COLO668 (cell line): ENCODE measurements at regions not wholly inside any gene's neighbourhood (a gene's known extent, or its start where the extent isn't known, plus 50 kb on each side); places are given as distances from the start of the nearest gene placed in this dataset.

ENCODE experiments used
- DNase-seq: peaks from one replicate; lab custom pipeline; 2025; ENCODE audit not compliant: unreplicated experiment; lab: John Stamatoyannopoulos, UW

- DNase-seq: no peak
These were observed 216.0 kb upstream of the ZNF32 start for GRCh38 chr10:43864656-43865055.

DNA sequence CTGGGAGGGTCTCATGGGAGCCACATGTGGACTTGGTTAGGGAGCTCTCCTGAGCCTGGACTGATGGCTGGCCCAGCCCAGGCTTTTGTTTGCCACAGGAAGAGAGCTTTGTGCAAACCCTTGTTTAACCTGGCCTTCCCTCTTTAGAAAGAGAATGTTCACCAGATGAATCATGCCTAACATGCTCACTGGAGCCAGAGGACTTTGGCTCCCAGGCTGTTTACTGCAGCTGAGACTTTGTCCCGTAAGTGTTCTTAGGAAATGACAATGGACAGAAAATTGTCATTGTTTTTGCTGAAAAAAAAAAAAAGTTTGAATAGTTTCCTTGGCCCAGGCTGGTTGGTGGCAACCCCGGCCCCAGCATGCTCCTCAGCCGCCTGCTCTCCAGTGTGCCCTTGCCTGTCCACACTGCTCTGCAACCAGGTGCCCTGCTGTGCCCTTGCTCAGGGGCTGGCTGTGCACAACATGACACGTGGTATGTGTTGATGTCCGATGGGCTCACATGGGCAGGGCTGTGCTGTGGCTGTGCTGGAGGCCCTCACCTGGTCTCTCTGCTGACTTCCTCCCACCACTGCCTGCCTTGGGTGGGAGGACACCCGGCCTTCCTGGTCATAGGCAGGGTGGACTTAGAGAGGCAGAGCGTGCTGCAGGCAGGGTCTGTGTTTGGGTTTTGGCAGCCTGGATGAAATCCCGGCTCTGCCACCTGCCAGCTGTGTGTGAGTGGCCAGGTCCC lies 215.3 kb upstream of the ZNF32 start:
- no peak for DNase-seq

DNA sequence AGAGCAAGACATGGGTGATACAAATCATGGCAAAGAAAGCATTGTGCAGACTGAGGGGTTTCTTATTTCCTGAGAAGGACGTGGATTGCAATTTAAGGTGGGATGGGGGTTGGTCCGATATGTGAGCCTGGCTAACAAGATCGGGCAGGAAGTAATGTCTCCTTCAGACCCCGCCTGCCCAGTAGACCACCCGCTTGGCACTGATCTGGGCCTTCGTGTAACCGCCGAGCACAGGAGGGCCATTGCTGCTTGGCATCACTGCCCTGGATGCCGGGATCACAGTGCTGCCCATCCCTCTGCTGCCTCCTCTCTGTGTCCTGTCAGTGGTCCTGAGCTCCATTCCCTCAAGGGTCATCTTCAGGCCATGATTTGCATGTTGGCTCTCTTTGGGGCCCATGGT lies 214.6 kb upstream of the ZNF32 start:
- DNase-seq: no peak

DNA sequence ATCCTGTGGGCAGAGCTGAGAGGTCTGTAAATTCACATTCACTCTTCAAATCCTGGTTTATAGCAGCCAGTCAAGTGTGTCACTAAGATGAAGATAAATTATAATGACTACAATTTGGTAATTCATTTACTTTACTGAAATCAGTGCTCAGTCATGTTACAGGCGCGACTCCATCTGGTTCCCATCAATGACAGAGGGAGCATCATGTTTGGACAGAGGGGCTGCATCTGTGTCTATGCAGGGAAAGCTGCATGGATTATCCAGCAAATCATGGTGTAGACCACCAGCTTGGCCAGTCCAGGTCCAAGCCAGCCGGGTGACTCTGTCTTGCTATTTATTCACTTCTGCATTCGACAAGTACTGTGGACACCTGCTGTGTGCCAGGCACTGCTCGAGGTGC lies 214.1 kb upstream of the ZNF32 start:
- DNase-seq: no peak

DNA sequence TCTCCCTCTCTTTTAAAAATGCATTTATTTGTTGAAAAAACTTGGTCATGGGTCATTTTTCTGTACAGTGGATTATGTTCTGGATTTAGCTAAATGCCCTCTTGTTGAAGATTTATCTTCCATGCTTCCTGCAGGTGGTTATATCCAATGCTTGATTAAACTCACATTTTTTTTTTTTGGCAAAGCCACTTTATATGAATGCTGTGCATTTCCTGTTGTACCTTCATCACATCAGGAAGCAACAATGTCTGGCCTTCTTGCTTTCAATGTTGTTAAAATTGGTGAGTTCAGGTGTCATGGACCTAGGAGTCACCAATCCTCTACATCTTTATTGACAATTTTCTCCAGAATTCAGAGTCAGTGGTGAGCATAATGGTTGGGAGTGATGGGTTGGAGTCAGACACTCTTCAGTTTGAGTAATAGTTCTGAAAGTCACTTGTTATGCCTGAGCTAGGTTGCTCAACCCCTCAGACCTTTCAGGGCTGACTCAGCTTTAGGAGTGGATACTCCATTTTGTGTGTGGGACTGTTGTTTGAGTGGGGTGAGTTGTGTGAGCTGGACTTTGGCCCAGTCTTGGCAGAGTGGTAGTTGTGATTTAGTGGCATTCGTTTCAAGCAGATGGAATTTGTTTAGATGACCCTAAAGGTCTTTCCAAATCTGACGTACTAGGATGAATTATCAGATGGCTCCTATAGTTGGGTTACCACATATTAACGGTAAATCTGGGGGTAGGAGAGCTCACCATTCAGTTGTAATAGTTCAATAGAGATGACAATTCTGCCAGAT lies 213.5 kb upstream of the ZNF32 start:
- no peak for DNase-seq

DNA sequence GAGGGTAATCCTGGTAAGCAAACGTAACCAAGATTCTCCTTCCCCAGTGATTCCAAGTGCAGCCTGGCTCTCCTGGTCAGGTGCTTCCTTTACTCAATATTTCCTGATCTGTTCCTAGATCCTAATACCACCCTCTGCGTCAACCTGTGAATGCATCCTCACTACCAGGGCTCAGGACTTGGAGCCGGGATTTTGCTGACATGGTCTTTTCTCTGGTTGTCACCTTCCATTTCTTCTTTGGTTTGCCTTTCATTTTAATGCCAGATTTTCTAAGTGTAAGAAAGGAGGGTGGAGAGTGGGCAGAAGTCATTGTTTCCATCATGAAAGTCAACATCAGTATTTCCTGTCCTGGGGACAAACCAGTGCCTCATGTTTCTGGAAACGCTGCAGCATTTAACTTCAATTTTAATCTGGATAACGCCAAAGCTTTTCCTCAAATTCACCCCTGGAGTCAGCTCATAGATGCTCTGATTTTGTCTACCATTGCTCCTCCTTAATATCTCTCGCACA lies 210.4 kb upstream of the ZNF32 start:
- no peak for DNase-seq

DNA sequence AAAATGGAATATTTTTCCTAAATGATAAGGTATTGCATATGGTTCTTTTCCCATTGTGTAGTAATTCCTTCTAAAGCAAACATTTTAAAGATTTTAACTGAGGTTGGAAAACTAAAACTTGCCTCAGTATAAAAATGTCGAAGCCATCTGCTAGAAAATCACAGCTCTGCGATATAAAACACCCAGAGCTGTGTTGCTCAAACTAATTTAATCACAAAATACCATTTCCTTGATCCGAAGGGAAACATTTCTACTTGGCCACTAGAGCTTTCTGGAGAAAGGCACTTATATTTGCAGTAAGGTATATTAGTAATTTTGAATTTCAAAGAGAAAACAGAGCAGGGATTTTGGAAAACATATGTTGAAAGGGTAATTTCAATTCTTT lies 209.2 kb upstream of the ZNF32 start:
- no peak for DNase-seq

- DNase-seq: no peak
These were observed 208.7 kb upstream of the ZNF32 start for GRCh38 chr10:43857206-43857930.

- no peak for DNase-seq
These were observed 207.6 kb upstream of the ZNF32 start for GRCh38 chr10:43856299-43856698.

DNA sequence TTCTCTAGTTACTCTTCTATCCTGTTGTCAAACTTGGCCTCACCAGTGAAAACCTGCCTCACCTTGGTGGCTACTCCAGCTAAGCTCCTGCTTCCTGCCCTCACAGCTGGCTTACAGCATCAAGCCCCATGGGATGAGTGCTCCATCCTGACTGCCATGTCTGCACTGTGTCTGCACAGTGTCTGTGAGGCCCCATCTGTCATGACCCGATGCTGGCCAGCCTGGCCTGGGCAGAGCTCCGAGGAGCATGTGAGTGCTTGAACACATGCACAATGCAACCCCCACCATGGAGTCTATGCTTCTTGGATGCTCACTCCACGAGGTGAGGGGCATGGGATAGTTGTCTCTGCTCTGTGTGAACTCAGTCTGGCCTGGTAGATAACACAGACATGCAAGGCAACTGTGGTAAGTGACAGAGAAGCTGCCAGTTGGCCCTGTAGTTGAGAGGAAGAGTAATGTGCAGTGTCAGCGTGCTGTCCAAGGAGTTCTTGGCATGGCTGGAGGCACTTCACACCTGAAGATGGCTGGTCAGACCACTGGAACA lies 207.1 kb upstream of the ZNF32 start:
- DNase-seq: no peak

- DNase-seq: no peak
These were observed 205.3 kb upstream of the ZNF32 start for GRCh38 chr10:43854007-43854406.

DNA sequence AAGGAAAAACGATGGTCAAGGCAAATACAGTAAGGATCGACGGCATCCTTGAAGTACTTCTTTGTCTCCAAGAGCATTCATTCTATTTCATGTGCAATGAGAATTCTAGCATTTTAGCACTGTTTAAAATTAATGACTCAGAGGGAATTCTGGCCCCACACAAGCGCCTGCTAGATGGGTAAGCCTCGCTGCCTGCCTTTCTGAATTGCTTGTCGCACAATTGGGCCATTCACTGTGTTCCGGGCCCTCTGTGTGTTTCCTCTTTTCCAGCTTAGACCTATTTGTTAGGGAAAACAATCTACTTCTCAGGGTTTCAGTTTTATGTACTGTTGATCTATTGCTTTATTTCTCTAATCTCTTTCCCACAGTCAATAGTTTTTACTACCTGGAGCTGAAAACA lies 204.7 kb upstream of the ZNF32 start:
- DNase-seq: no peak

DNA sequence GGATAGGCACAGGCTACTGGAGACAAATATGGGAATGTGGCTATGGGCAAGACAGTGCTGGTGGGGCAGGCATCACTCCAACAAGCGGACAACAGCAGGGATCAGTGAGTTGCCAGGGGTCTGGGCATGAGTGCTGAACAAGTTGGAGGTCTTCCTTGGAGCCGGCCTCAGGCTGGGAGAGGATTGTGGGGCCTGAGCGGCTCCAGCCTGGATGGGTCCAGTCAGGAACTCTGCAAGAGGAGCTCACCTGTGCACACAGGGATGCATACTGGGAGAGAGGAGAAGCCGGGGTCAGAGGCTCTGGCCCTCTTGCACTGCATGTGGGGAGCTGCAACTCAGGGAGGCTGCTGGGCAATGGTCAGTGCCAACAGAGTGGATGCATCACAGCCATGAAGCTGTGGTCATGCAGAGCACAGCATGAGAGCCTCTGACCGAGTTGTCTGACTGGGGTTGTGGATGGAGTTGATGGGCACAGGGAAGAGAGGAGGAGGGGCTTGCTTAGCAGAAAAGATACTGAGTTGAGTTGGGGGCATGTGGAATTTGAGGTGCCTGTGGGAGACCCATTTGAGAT lies 204.0 kb upstream of the ZNF32 start:
- no peak for DNase-seq

- DNase-seq: no peak
These were observed 203.5 kb upstream of the ZNF32 start for GRCh38 chr10:43852149-43852548.

DNA sequence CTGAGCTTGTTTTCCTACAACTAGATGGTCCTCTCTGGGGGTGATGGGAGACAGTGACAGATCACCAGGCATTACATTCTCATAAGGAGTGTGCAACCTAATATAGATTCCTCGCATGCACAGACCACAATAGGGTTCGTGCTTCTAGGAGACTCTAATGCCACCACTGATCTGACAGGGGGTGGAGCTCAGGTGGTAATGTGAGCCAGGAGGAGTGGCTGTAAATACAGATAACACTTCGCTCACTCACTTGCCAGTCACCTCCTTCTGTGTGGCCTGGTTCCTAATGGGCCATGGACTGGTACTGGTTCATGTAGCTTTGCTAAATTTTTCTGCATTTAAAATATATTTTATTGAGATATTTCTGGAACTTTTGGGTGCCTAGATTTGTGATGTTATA lies 202.3 kb upstream of the ZNF32 start:
- DNase-seq: no peak

DNA sequence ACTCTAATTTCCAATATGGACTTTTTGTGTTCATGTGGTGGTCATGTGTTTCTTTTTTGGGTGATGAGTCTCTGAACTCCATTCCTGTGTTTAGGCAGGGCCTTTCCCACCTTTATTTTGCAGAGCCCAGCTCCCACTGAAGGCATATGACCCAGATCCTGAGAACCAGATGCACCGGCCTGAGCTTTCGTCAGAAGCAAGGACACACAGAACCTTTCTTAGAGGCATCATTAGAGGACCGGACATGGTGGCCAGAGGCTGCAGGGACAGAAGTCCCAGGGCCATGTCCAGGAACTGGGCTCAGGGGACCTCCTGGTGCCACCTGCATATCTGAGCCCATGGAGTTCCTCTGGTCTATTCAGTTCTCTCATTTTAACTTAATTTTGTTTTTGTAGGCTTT lies 200.9 kb upstream of the ZNF32 start:
- no peak for DNase-seq

DNA sequence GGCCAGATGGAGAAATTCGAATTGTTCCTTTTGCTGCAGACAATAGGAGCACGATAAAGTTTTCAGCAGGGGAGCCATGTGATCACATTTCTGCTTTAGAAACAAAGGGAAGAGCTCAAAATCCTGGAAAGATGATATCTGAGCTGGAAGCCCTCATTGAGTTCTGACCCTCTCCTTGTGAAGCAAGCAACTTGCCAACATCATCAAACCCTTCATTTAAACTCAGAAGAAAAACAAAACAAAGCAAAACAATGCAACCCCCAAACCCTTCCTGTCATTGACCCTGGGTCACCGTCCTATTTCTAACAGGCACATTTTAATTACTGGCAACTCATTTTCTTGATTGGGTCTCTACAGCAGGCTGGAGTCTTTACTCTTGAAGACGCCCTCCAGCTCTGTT lies 198.3 kb upstream of the ZNF32 start:
- no peak for DNase-seq

- DNase-seq: no peak
These were observed 197.6 kb upstream of the ZNF32 start for GRCh38 chr10:43846187-43846680.

GRCh38 chr10:43845121-43845520 lies 196.4 kb upstream of the ZNF32 start:
- no peak for DNase-seq

- DNase-seq: no peak
These were observed 195.5 kb upstream of the ZNF32 start for GRCh38 chr10:43844221-43844620.
